ENCODE measurements at regions not wholly inside any gene's neighbourhood (a gene's known extent, or its start where the extent isn't known, plus 50 kb on each side); places are given as distances from the start of the nearest gene placed in this dataset.
A peak's percentile ranks its signal among the peaks of the same experiment; 100 is the strongest.

- H3K4me3 ChIP-seq (ENCODE audit: low read depth, low read length), result no peak overlapping the region
- TF ChIP-seq CTCF (IDR thresholded peaks at IDR 0.05; ENCODE audit: low read depth, low read length, missing control alignments), result no peak
- no peak for DNase-seq (ENCODE audit: low read depth)
These were observed 325.4 kb downstream of the ZEB2 start for GRCh38 chr2:144194326-144195071.

DNA sequence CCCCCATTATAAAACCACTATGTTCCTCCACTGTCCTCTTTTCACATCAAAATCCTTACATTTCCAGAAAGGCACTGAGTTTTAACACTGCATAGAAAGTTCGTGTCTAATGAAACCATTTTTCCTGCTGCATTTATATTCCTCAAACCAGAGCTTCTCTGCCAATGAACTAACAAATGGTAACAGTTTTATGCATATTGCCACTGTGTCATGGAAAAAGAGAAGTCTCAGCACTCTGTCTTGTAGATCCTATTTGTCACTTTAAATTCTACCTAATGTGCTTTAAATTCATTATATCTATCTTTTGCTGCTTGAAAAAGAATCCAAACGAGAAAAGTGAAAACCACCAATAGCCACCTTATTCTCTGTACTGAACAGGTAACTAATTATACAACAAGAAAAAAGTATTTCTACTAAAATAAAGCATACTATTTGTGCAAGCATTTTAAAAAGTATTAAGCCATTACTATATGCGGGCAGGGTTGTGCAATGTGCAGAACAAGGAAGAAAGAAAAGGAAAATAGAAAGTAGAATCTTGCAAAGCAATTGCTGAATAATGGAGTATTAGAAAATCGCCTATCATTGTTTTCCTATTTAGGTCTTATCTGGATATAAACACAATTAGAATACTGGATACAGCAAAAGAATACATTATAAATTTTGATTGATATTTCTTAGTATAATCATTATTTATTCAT is 328.9 kb downstream of the ZEB2 start:
- TF ChIP-seq CTCF (IDR thresholded peaks at IDR 0.05; ENCODE audit: low read depth, low read length, missing control alignments), result no peak
- no peak for DNase-seq (ENCODE audit: low read depth)
- no peak overlapping the region for H3K4me3 ChIP-seq (ENCODE audit: low read depth, low read length)

GRCh38 chr2:144183727-144184126 is 336.2 kb downstream of the ZEB2 start:
- DNase-seq (ENCODE audit: low read depth), result peak; percentile 26
- H3K4me3 ChIP-seq (ENCODE audit: low read depth, low read length), result no peak overlapping the region
- no peak for TF ChIP-seq CTCF (IDR thresholded peaks at IDR 0.05; ENCODE audit: low read depth, low read length, missing control alignments)

- no peak for TF ChIP-seq CTCF (IDR thresholded peaks at IDR 0.05; ENCODE audit: low read depth, low read length, missing control alignments)
- DNase-seq (ENCODE audit: low read depth), result no peak
- no peak overlapping the region for H3K4me3 ChIP-seq (ENCODE audit: low read depth, low read length)
These were observed 338.9 kb downstream of the ZEB2 start for GRCh38 chr2:144181001-144181400.

DNA sequence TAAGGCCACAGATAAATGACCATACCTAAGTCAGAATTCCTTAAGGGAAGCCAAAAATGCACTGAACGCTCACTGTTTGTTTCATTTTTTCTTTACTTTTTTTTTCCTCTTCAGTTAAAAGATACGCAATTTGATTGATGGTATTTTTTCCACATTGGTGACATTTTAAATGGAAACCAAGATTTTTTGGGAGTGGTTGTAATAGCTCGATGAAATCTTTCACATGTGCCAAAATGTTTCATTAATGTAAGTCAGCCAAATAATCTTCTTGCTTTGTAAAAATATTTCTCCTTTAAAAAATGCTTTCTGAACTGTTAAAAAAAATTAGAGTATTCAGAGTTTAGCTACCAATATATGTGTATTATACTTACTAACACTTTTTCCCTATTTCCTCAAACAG is 339.8 kb downstream of the ZEB2 start:
- no peak for DNase-seq (ENCODE audit: low read depth)
- TF ChIP-seq CTCF (IDR thresholded peaks at IDR 0.05; ENCODE audit: low read depth, low read length, missing control alignments), result no peak
- no peak overlapping the region for H3K4me3 ChIP-seq (ENCODE audit: low read depth, low read length)

- no peak overlapping the region for H3K4me3 ChIP-seq (ENCODE audit: low read depth, low read length)
- DNase-seq (ENCODE audit: low read depth), result no peak
- no peak for TF ChIP-seq CTCF (IDR thresholded peaks at IDR 0.05; ENCODE audit: low read depth, low read length, missing control alignments)
These were observed 349.7 kb downstream of the ZEB2 start for GRCh38 chr2:144170179-144170578.

Data from GM12864 (cell line).